Cardiac muscle cell (in vitro differentiated cells and primary cell): ENCODE measurements at regions not wholly inside any gene's neighbourhood (a gene's known extent, or its start where the extent isn't known, plus 50 kb on each side); places are given as distances from the start of the nearest gene placed in this dataset.

Experiments used
- DNase-seq, 2 donors: peaks; one replicate each; pipeline versions ENCODE4 v3.0.0 to v3.0.0-alpha.2; 2010 to 2017; ENCODE audit warnings: low read depth in 1 of 2, low spot score in 1 of 2
- H3K27ac ChIP-seq: fragments of 200-600 bp; sonication (generic); 2 replicates; pipeline ENCODE4 v1.5.1; 2016
- H3K27me3 ChIP-seq: fragments of 200-600 bp; sonication (generic); 2 replicates; pipeline ENCODE4 v1.6.0; 2016; ENCODE audit warnings: control low read depth
- H3K36me3 ChIP-seq: fragments of 200-600 bp; sonication (generic); 2 replicates; pipeline ENCODE4 v1.5.1; 2016; ENCODE audit warnings: control low read depth
- H3K4me1 ChIP-seq: fragments of 200-600 bp; sonication (generic); 2 replicates; pipeline ENCODE4 v1.8.1; 2017; ENCODE audit warnings: low read depth, mild to moderate bottlenecking, mixed run types
- H3K4me3 ChIP-seq: fragments of 200-600 bp; sonication (generic); 2 replicates; pipeline ENCODE4 v1.5.1; 2016; ENCODE audit warnings: mild to moderate bottlenecking
- H3K9me3 ChIP-seq: fragments of 200-600 bp; sonication (generic); 2 replicates; pipeline ENCODE4 v1.5.1; 2017; ENCODE audit warnings: low read depth, mild to moderate bottlenecking, control low read depth
- TF ChIP-seq, protein P1 (sequence below): IDR thresholded peaks from 2 replicates; pipeline ENCODE4 v1.5.1; 2012; ENCODE audit warnings: low read depth, mild to moderate bottlenecking, low read length

DNA sequence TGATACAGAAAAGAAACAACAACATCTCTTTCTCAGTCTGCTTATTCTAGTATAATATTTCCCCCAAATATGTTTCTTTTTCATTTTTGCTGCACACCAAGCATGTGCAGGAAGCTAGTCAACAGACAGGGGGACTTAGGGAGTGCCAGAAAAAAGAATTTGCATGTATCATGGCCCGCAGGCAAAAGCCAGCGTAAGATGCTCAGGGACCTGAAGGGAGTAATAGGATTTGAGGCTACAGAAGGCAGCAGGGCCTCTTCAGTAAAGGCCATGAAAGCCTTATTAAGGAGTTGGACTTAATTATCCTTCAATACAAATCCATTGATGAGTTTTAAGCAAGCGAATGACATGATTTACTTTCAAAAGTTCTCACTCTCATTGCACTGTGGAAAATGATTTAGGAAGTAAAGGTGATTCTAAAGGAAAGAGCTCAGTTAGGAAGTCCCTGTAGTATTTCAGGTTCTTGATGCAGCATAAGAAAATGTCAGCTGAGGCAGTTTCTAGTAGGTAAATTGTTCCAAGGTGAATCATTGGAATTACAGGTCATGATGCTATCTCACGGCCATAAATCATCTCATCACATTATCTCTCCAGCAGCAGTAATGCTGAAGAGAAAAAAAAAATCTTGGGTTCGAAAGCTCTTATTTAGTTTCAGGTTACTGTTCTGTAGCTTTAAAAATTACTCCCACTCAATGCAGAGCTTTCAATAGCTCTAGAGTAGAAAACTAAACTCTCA lies 94.8 kb downstream of the PTCHD4 start:
- Histone ChIP-seq H3K36me3 (no peaks in the 10 kb centered on the region), H3K27ac (no peak overlapping the region), H3K27me3 (no peaks in the 10 kb centered on the region), H3K9me3 (no peaks in the 10 kb centered on the region), H3K4me1 (no peaks in the 10 kb centered on the region), H3K4me3 (no peak overlapping the region)
- no peak for DNase-seq
- TF ChIP-seq, protein P1, sequence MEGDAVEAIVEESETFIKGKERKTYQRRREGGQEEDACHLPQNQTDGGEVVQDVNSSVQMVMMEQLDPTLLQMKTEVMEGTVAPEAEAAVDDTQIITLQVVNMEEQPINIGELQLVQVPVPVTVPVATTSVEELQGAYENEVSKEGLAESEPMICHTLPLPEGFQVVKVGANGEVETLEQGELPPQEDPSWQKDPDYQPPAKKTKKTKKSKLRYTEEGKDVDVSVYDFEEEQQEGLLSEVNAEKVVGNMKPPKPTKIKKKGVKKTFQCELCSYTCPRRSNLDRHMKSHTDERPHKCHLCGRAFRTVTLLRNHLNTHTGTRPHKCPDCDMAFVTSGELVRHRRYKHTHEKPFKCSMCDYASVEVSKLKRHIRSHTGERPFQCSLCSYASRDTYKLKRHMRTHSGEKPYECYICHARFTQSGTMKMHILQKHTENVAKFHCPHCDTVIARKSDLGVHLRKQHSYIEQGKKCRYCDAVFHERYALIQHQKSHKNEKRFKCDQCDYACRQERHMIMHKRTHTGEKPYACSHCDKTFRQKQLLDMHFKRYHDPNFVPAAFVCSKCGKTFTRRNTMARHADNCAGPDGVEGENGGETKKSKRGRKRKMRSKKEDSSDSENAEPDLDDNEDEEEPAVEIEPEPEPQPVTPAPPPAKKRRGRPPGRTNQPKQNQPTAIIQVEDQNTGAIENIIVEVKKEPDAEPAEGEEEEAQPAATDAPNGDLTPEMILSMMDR = no peak

DNA sequence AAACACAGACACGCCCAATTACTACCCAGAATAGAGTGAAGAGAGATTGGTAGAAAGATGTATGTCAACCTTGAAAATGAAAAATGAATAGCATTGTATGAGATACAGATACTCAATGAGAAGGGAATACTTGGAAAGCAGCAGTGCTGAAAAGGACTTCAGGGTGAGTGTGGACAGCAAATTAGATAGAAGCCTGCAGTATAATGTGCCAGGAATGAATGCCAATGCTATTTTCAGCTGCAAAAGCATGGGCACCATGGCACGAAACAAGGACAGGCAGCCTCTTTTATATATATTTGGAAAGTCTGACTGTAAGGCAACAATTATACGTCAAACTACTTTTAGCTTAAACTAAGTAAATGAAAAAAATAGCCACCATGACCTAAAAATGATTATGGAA lies 118.2 kb downstream of the PTCHD4 start:
- no peak overlapping the region for H3K27ac ChIP-seq
- no peaks in the 10 kb centered on the region for H3K4me1 ChIP-seq
- TF ChIP-seq, protein P1 = no peak
- no peaks in the 10 kb centered on the region for H3K36me3 ChIP-seq
- H3K27me3 ChIP-seq = no peaks in the 10 kb centered on the region
- no peaks in the 10 kb centered on the region for H3K9me3 ChIP-seq
- DNase-seq = peak in 1 of 2 donors; percentile 6
- H3K4me3 ChIP-seq = no peak overlapping the region

DNA sequence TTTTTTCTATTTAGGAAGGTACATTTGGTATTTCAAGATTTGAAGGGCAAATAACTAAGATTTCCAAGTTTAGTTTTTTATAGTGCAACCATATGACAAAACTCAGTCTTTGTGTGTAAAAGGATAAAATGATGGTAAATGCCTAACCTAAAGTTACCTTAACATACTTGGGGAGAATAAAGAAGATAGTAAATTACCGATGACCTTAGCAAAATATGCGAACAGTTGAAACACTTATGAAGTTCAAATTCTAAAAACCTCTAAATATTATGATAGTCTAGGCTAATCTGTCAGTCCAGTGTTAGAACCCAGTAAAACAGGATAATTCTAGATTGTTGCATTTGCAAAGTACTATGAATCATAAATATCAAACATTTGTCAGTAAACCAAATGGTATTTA lies 127.5 kb downstream of the PTCHD4 start:
- TF ChIP-seq, protein P1 = no peak
- no peak overlapping the region for H3K27ac ChIP-seq
- no peaks in the 10 kb centered on the region for H3K4me1 ChIP-seq
- no peak overlapping the region for H3K4me3 ChIP-seq
- no peak for DNase-seq
- no peaks in the 10 kb centered on the region for H3K27me3 ChIP-seq
- H3K9me3 ChIP-seq = no peaks in the 10 kb centered on the region
- no peaks in the 10 kb centered on the region for H3K36me3 ChIP-seq

DNA sequence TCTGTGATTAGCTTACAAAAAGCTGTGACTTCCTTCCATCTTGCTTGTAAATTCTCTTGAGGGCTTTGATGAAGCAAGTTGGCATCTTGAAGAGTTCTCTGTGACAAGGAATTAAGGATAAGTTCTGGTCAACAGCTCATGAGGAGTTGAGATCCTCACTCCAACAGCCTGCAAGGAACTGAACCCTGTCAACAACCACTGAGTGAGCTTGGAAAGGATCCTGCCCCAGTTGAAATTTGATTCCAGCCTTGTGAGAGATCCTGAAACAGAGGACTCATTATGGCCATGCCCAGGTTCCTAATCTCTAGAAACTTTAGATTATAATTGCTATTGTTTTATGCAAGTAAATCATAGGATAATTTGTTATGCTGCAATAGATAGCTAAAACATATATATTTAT lies 133.7 kb downstream of the PTCHD4 start:
- H3K27ac ChIP-seq = peak overlapping the region; percentile 60
- DNase-seq = peak in 1 of 2 donors; percentile 66
- H3K9me3 ChIP-seq = no peaks in the 10 kb centered on the region
- H3K27me3 ChIP-seq = no peaks in the 10 kb centered on the region
- TF ChIP-seq, protein P1 = no peak
- H3K4me3 ChIP-seq = no peak overlapping the region
- peaks cover 7% of the 10 kb centered on the region for H3K4me1 ChIP-seq
- H3K36me3 ChIP-seq = no peaks in the 10 kb centered on the region

DNA sequence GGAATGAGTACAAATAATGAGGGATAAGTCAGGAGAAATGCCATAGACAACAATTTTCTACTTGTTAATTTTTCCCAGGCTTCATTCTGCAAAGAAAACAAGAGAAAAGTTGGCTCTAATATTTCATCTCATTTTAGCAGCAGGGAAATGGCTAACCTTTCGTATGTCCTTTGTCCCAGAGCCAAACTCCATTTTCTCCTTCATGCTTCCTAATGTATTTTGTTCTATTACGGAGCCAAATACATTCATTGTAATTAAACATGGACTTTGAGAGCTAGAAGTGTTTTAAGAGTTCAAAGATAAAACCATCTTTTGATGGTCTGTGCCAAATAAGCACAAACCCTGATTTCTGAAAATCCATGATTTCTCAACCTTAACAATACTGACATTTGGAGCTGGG lies 136.9 kb downstream of the PTCHD4 start:
- Histone ChIP-seq H3K4me3 (no peak overlapping the region), H3K27ac (no peak overlapping the region)
- TF ChIP-seq, protein P1 = no peak

More for the DNA sequence above, 136.9 kb downstream of the PTCHD4 start:
- H3K36me3 ChIP-seq = no peaks in the 10 kb centered on the region
- DNase-seq = no peak
- no peaks in the 10 kb centered on the region for H3K27me3 ChIP-seq
- H3K4me1 ChIP-seq = peaks cover 7% of the 10 kb centered on the region
- H3K9me3 ChIP-seq = no peaks in the 10 kb centered on the region
